GM11168 (cell line): ENCODE measurements at regions not wholly inside any gene's neighbourhood (a gene's known extent, or its start where the extent isn't known, plus 50 kb on each side); places are given as distances from the start of the nearest gene placed in this dataset.
"Not testable (repeated sequence)": the region's sequence is repeated elsewhere in the genome, so short reads cannot be mapped to it uniquely, and the experiment has no call there.

ENCODE experiments used
- in situ Hi-C: fragments of 300-500 bp; cut with MboI; formaldehyde crosslinking; loops from one replicate; pipeline ENCODE4 v1.12.0; 2022; ENCODE audit warnings: low sequenced_read_pairs; ENCODE audit not compliant: unreplicated experiment

GRCh38 chr20:26135325-26136110 lies 438.9 kb upstream of the ZNF337 start:
- in situ Hi-C loops: no loop called here

GRCh38 chr20:26134606-26135005 lies 438.0 kb upstream of the ZNF337 start:
- in situ Hi-C loops: no loop called here

GRCh38 chr20:26133794-26134193 lies 437.1 kb upstream of the ZNF337 start:
- in situ Hi-C loops: not testable (repeated sequence)

GRCh38 chr20:26120920-26121319 lies 424.3 kb upstream of the ZNF337 start:
- in situ Hi-C loops: not testable (repeated sequence)

DNA sequence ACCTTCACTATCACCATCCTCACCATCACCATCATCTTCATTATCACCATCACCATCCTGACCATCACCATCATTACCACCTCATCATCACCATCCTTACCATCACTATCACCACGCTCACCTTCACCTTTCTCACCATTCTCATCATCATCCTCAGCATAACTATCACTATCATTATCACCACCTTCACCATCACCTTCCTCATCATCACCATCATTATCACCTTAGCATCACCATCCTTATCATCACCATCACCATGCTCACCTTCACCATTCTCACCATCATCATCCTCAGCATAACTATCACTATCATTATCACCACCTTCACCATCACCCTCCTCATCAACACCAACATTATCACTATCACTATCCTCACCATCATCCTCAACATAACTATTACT lies 397.8 kb upstream of the ZNF337 start:
- in situ Hi-C loops: not testable (repeated sequence)

DNA sequence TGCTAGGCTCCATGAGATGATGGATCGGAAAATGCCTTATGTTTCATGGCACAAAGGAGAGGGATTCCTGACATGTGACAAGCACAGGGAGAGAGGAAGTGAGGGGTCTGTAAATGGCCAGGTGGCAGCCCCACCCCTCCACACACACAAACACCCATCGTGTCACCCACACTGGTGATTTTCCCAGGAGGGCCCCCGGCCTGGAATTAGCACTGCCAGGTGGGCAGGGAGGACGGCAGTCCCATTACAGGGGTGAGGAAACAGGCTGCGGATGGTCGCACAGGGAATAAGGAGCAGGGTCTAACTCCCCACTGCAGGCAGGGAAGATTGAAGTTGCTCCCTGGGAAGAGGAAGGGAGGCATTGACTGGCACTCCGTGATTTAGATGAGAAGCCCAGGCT lies 395.3 kb upstream of the ZNF337 start:
- in situ Hi-C loops: not testable (repeated sequence)

- in situ Hi-C loops: not testable (repeated sequence)
Observed at GRCh38 chr20:26086195-26086594, 389.5 kb upstream of the ZNF337 start.

GRCh38 chr20:26073972-26074371 lies 377.3 kb upstream of the ZNF337 start:
- in situ Hi-C loops: not testable (repeated sequence)

DNA sequence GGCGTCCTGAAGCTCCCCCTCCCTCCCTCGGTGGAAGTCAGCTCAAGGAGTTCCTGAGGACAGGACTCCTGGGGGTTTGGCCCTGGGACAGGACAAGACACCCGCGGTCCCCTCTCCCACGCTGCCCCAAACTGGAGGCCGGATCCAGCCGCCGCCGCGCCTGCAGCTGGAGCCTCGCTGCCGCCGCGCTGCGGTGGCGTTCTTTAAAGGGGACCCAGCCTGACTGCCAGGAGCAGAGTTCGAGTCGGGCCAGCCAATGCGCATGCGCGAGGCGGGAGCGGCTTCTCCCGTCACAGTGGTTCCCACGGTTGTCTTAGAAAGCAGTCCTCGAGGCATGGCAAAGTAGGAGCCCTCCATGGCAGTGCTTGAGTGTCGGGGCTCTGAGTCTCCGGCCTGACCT lies 362.7 kb upstream of the ZNF337 start:
- in situ Hi-C loops: not testable (repeated sequence)

DNA sequence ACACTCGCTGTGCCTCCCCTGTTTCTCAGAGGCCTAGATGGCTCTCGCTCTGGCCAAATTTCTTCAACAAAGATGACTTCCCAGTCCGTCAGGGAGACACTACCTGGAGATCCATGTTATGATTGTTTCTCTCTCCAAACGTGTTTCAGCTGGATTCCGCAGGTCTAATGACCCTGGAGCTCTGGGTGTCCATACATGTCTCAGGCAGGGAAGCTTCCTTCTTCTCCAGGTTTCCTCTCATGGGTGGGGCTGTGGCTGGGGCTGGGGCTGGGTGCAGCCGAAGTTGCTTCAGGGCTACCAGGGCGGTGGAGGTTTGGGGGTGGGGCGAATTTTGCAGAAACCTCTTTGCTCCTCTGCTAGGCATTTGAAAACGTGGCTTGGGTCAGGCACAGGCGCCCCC lies 361.8 kb upstream of the ZNF337 start:
- in situ Hi-C loops: not testable (repeated sequence)

- in situ Hi-C loops: not testable (repeated sequence)
Observed at GRCh38 chr20:26057135-26057752, 360.6 kb upstream of the ZNF337 start.

- in situ Hi-C loops: not testable (repeated sequence)
Observed at GRCh38 chr20:26025792-26026191, 329.1 kb upstream of the ZNF337 start.

- in situ Hi-C loops: not testable (repeated sequence)
Observed at GRCh38 chr20:26010942-26011276, 314.3 kb upstream of the ZNF337 start.

- in situ Hi-C loops: not testable (repeated sequence)
Observed at GRCh38 chr20:26010224-26010941, 313.7 kb upstream of the ZNF337 start.

DNA sequence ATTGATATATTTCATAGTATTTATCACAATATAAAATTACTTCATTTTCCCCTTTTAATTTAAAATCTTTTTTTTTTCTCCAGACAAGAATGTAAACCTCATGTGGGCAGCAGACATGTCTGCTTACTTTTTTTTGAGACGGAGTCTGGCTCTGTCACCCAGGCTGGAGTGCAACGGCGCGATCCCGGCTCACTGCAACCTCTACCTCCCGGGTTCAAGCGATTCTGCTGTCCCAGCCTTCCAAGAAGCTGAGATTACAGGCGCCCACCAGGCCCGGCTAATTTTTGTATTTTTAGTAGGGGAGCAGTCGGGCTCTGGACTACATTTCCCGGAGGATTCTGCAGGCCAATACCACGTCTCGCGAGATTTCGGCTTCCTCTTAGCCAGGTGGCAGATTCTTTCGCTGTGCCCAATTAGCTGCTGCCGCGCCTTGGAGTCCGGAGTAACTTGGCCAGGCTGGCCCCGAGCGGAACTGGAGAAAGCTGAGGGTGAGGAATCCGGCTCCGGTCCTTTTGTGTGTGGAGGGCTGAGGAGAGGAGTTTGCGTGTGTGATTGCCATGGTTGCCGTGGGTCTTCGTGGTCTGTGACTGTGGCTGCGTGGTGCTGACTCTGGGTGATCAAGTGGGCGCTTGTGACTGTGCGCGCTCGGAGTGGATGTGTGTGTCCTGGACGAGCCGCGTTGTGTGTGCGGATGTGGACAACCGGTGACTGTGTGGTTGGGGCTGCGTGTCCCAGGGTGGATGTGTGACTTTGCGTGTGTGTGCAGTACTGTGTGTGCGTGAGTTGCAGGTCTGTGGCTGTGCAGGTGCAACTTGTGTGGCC lies 313.0 kb upstream of the ZNF337 start:
- in situ Hi-C loops: not testable (repeated sequence)

GRCh38 chr20:26008026-26008425 lies 311.4 kb upstream of the ZNF337 start:
- in situ Hi-C loops: not testable (repeated sequence)

GRCh38 chr20:26006164-26006563 lies 309.5 kb upstream of the ZNF337 start:
- in situ Hi-C loops: not testable (repeated sequence)

GRCh38 chr20:26003959-26004358 lies 307.3 kb upstream of the ZNF337 start:
- in situ Hi-C loops: not testable (repeated sequence)

- in situ Hi-C loops: not testable (repeated sequence)
Observed at GRCh38 chr20:25997367-25998038, 300.9 kb upstream of the ZNF337 start.

DNA sequence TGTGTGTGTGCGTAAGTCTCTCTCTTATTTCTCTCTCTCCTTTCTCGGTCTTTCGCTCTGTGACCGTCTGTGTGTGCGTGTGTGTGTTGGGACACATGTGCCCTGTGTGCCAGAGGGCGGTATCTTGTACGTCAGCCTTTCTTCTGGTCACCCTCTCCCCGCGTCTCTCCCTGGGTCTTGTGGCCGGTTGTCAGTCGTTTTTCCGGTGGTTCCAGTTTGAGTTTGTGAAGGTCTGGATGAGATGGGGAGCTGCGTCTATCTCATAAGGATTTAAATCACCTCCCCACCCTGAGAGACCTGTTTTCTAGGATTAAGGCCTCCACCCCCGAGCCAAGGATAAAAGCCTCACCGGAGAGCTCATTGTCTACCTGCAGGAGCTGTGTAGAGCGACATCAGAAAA lies 295.5 kb upstream of the ZNF337 start:
- in situ Hi-C loops: no loop called here
